Kidney epithelial cell (primary cell): ENCODE measurements at regions not wholly inside any gene's neighbourhood (a gene's known extent, or its start where the extent isn't known, plus 50 kb on each side); places are given as distances from the start of the nearest gene placed in this dataset.

Experiments
- DNase-seq: peaks from one replicate; pipeline ENCODE4 v3.0.0-alpha.2; 2010; ENCODE audit warnings: low read depth
- H3K27me3 ChIP-seq: 2 replicates; pipeline ENCODE4 v1.6.0; 2011; ENCODE audit warnings: low read length; ENCODE audit not compliant: control insufficient read depth, insufficient read depth
- H3K36me3 ChIP-seq: 2 replicates; pipeline ENCODE4 v1.5.1; 2011; ENCODE audit warnings: low read length; ENCODE audit not compliant: control insufficient read depth, insufficient read depth
- H3K4me3 ChIP-seq: 2 replicates; pipeline ENCODE4 v1.5.1; 2011; ENCODE audit warnings: low read depth, mild to moderate bottlenecking, control low read depth, low read length
- TF ChIP-seq, protein P1 (sequence below): IDR thresholded peaks from 2 replicates; pipeline ENCODE4 v1.5.1; 2011; ENCODE audit warnings: mild to moderate bottlenecking, moderate library complexity, low read length, control low read depth, inconsistent platforms; ENCODE audit not compliant: insufficient read depth, poor library complexity, severe bottlenecking

DNA sequence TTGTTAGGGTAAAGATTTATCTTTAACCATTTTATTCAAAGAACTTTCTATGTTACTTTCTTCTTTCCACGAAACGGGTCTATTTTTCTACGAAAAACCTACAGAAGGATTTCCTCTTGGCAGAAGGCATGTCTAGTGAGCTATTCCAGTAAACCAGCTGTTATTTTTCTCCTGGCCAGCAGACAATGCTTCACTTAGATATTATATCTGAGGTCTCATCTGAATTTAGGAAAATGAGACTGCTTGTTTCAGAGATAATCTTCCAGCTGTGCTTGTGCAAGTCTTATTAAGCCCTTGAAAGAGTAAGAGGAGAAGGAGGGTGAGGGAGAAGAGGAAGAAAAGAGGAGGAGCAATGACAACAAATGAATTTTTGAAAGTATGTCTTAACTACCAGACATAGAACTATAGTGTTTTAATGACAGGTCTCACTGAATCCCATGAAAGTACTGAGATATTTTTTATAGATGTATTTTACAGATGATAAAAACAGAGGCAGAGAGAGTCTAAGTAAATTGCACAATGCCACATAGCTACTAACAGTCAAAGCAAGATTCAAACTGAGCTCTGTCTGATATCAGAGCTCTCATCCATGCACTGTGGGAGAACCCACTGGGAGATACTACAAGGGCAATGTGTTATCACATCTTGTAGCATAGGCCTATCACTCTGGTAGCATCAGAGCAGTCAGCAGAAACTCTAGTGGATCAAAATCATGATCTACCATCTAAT is 54.6 kb upstream of the SAMSN1 start:
- no peak for DNase-seq
- no peaks in the 10 kb centered on the region for H3K36me3 ChIP-seq
- H3K27me3 ChIP-seq = no peaks in the 10 kb centered on the region
- no peak overlapping the region for H3K4me3 ChIP-seq
- TF ChIP-seq, protein P1, sequence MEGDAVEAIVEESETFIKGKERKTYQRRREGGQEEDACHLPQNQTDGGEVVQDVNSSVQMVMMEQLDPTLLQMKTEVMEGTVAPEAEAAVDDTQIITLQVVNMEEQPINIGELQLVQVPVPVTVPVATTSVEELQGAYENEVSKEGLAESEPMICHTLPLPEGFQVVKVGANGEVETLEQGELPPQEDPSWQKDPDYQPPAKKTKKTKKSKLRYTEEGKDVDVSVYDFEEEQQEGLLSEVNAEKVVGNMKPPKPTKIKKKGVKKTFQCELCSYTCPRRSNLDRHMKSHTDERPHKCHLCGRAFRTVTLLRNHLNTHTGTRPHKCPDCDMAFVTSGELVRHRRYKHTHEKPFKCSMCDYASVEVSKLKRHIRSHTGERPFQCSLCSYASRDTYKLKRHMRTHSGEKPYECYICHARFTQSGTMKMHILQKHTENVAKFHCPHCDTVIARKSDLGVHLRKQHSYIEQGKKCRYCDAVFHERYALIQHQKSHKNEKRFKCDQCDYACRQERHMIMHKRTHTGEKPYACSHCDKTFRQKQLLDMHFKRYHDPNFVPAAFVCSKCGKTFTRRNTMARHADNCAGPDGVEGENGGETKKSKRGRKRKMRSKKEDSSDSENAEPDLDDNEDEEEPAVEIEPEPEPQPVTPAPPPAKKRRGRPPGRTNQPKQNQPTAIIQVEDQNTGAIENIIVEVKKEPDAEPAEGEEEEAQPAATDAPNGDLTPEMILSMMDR = no peak

DNA sequence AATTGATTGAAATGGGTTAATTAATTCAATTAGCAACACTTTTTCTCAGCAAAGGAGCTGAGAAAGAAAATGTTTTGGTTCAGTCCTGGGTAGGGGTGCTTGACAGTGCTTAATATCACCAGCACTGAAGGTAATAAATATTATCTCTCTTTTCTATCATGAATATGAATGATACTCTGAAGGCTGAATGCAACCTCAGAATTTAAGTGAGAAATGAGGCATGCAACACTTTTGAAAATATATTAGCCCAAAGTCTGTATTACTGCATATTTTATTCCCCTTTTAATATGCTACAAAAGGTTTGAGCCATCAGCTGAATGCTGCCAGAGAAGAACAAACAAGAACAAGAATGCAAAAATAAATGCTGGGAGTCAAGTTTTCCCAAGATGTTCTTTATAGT is 52.0 kb upstream of the SAMSN1 start:
- Histone ChIP-seq H3K27me3 (no peaks in the 10 kb centered on the region), H3K4me3 (no peak overlapping the region), H3K36me3 (no peaks in the 10 kb centered on the region)
- DNase-seq = no peak
- TF ChIP-seq, protein P1 = no peak
